ENCODE measurements at regions not wholly inside any gene's neighbourhood (a gene's known extent, or its start where the extent isn't known, plus 50 kb on each side); places are given as distances from the start of the nearest gene placed in this dataset.

GRCh38 chr13:75919660-75920199, 283.6 kb downstream of the LMO7 start:
- DNase-seq: no peak

- no peak for DNase-seq
Observed at GRCh38 chr13:75915066-75915465, 278.9 kb downstream of the LMO7 start.

GRCh38 chr13:75913925-75914324, 277.8 kb downstream of the LMO7 start:
- no peak for DNase-seq

DNA sequence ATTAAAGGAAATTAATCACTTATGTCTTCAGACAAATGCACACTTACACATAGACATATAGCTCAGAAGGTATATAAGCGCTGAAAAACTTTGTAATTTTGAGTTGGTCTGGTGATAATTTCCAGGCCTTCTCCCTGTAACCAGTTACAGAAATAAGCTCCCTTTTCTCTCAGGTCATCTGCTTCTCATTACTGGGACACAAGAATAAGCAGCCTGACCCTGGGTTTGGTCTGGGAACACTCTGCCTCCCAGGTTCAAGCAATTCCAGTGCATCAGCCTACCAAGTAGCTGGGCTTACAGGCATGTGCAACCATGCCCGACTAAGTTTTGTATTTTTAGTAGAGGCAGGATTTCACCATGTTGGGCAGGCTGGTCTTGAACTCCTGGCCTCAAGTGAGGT, 274.5 kb downstream of the LMO7 start:
- no peak for DNase-seq

Data from SHP77 (cell line).